OCI-LY3 (cell line): ENCODE measurements at regions not wholly inside any gene's neighbourhood (a gene's known extent, or its start where the extent isn't known, plus 50 kb on each side); places are given as distances from the start of the nearest gene placed in this dataset.

Experiments
- CTCF ChIP-seq: fragments of 200-600, 300-600 bp; sonication (generic); IDR thresholded peaks from 2 replicates; pipeline ENCODE4 v1.5.1; 2014; ENCODE audit warnings: antibody characterized with exemption, low read length, low read depth
- EZH2phosphoT487 ChIP-seq: fragments of 200-600 bp; shearing (Covaris generic); IDR thresholded peaks from 2 replicates; pipeline ENCODE4 v1.6.1; 2018; ENCODE audit warnings: antibody characterized with exemption, mixed run types, low read depth

GRCh38 chr6:14834851-14835530 lies 410.9 kb upstream of the JARID2 start:
- TF ChIP-seq CTCF (no peak), EZH2phosphoT487 (no peak)
